DND-41 (cell line): ENCODE measurements at regions not wholly inside any gene's neighbourhood (a gene's known extent, or its start where the extent isn't known, plus 50 kb on each side); places are given as distances from the start of the nearest gene placed in this dataset.

Source experiments
- ATAC-seq: fragments of 200-7000 bp; cut with Tn5 transposase; 3 replicates; pipeline ENCODE4 v1.9.1; 2021; ENCODE audit warnings: low read depth; ENCODE audit not compliant: insufficient read depth
- DNase-seq: peaks from one replicate; pipeline ENCODE4 v3.0.0-alpha.2; 2020
- H2AFZ ChIP-seq: 2 replicates; pipeline ENCODE4 v1.6.0; 2012; ENCODE audit warnings: low read depth, low read length
- H3K27ac ChIP-seq: 2 replicates; pipeline ENCODE4 v1.5.1; 2012; ENCODE audit warnings: low read length, inconsistent platforms
- H3K27me3 ChIP-seq: fragments of 200-600 bp; sonication (generic); 2 replicates; pipeline ENCODE4 v1.6.0; 2012; ENCODE audit warnings: low read length, mild to moderate bottlenecking, inconsistent platforms; ENCODE audit not compliant: insufficient read depth, poor library complexity
- H3K36me3 ChIP-seq: 2 replicates; pipeline ENCODE4 v1.5.1; 2012; ENCODE audit warnings: low read length, inconsistent platforms; ENCODE audit not compliant: insufficient read depth
- H3K4me1 ChIP-seq: 2 replicates; pipeline ENCODE4 v1.5.1; 2012; ENCODE audit warnings: mild to moderate bottlenecking, low read length; ENCODE audit not compliant: insufficient read depth
- H3K4me2 ChIP-seq: 2 replicates; pipeline ENCODE4 v1.6.0; 2012; ENCODE audit warnings: mild to moderate bottlenecking, moderate library complexity, low read length, inconsistent platforms; ENCODE audit not compliant: insufficient read depth
- H3K4me3 ChIP-seq, 2 experiments: fragments of 200-600 bp in 1 of 2; shearing (Covaris generic) in 1 of 2; 2 replicates each; pipeline ENCODE4 v1.5.1; 2012 to 2016; ENCODE audit warnings: inconsistent platforms in 2 of 2, low read length in 2 of 2, mild to moderate bottlenecking in 2 of 2, low read depth in 1 of 2, moderate library complexity in 1 of 2
- H3K79me2 ChIP-seq: 2 replicates; pipeline ENCODE4 v1.6.0; 2012; ENCODE audit warnings: low read length, inconsistent platforms; ENCODE audit not compliant: insufficient read depth
- H3K9ac ChIP-seq: 2 replicates; pipeline ENCODE4 v1.6.0; 2012; ENCODE audit warnings: low read depth, mild to moderate bottlenecking, inconsistent platforms, low read length, moderate library complexity
- H3K9me3 ChIP-seq: 2 replicates; pipeline ENCODE4 v1.5.1; 2012; ENCODE audit warnings: low read length, moderate library complexity, mild to moderate bottlenecking, inconsistent platforms; ENCODE audit not compliant: insufficient read depth, severe bottlenecking
- H4K20me1 ChIP-seq: 2 replicates; pipeline ENCODE4 v1.6.0; 2012; ENCODE audit warnings: low read length; ENCODE audit not compliant: insufficient read depth
- CTCF ChIP-seq: IDR thresholded peaks from 2 replicates; pipeline ENCODE4 v1.5.1; 2012; ENCODE audit warnings: borderline replicate concordance, low read length, moderate library complexity, mild to moderate bottlenecking; ENCODE audit not compliant: poor library complexity, severe bottlenecking; ENCODE audit errors: extremely low read depth
- EZH2 ChIP-seq: IDR thresholded peaks from 3 replicates; pipeline ENCODE4 v1.6.1; 2012; ENCODE audit warnings: borderline replicate concordance, low read depth, mild to moderate bottlenecking, moderate library complexity, low read length, inconsistent platforms; ENCODE audit not compliant: severe bottlenecking

- Histone ChIP-seq H4K20me1 (no peaks in the 10 kb centered on the region), H3K27me3 (no peaks in the 10 kb centered on the region), H3K36me3 (no peaks in the 10 kb centered on the region), H3K4me2 (no peak overlapping the region), H3K9ac (no peak overlapping the region), H3K27ac (no peak overlapping the region), H3K79me2 (no peaks in the 10 kb centered on the region), H2AFZ (no peak overlapping the region), H3K9me3 (no peaks in the 10 kb centered on the region), H3K4me1 (peaks cover 48% of the 10 kb centered on the region), H3K4me3 (no peak overlapping the region)
- DNase-seq = no peak
- ATAC-seq = no peak
- TF ChIP-seq EZH2 (no peak), CTCF (no peak)
Observed at GRCh38 chr7:50151001-50151400, 58.0 kb upstream of the ZPBP start.

- TF ChIP-seq EZH2 (no peak), CTCF (no peak)
- no peak overlapping the region for H2AFZ ChIP-seq
- peak overlapping the region; percentile 89 for H3K27ac ChIP-seq
- H4K20me1 ChIP-seq = no peaks in the 10 kb centered on the region
- H3K4me2 ChIP-seq = no peak overlapping the region
- H3K36me3 ChIP-seq = no peaks in the 10 kb centered on the region
- no peaks in the 10 kb centered on the region for H3K27me3 ChIP-seq
- DNase-seq = no peak
- no peak overlapping the region for H3K4me3 ChIP-seq
- no peaks in the 10 kb centered on the region for H3K9me3 ChIP-seq
- H3K4me1 ChIP-seq = peaks cover 43% of the 10 kb centered on the region
- no peak overlapping the region for H3K9ac ChIP-seq
- H3K79me2 ChIP-seq = no peaks in the 10 kb centered on the region
- 0 out of 3 replicates have a peak, but pooled peaks have one; percentile 18 for ATAC-seq
Observed at GRCh38 chr7:50149369-50149768, 56.3 kb upstream of the ZPBP start.

GRCh38 chr7:50147951-50148808 lies 55.1 kb upstream of the ZPBP start:
- H3K36me3 ChIP-seq = no peaks in the 10 kb centered on the region
- no peaks in the 10 kb centered on the region for H4K20me1 ChIP-seq
- H3K4me1 ChIP-seq = peaks cover 41% of the 10 kb centered on the region
- H3K27me3 ChIP-seq = no peaks in the 10 kb centered on the region
- H3K9me3 ChIP-seq = no peaks in the 10 kb centered on the region
- DNase-seq = peak; percentile 70
- H3K9ac ChIP-seq = peak overlapping the region; percentile 28
- ATAC-seq = peak; percentile 90
- TF ChIP-seq CTCF = no peak
- TF ChIP-seq EZH2 = no peak
- no peaks in the 10 kb centered on the region for H3K79me2 ChIP-seq
- H3K4me2 ChIP-seq = peak overlapping the region; percentile 57
- peak overlapping the region in 1 of 2 experiments; percentile 10; a peak in 1 of 4 replicates for H3K4me3 ChIP-seq
- peak overlapping the region; percentile 33; the same call in 1 of the 2 replicates for H2AFZ ChIP-seq
- H3K27ac ChIP-seq = peak overlapping the region; percentile 89
